ENCODE measurements at regions not wholly inside any gene's neighbourhood (a gene's known extent, or its start where the extent isn't known, plus 50 kb on each side); places are given as distances from the start of the nearest gene placed in this dataset.

- WGBS, 4 donors = 55 to 70% (median 63%) methylated on average over 16 of the region's 16 CpGs
- intact Hi-C loops (cut with DNase I) = no loop called here
- no peaks in the 10 kb centered on the region for H3K4me1 ChIP-seq
- H3K27me3 ChIP-seq = peaks cover 0 to 44% (median 3%) of the 10 kb centered on the region in 9 donors
- H3K4me3 ChIP-seq = no peak overlapping the region
- no peaks in the 10 kb centered on the region for H3K9me3 ChIP-seq
- H3K36me3 ChIP-seq = no peaks in the 10 kb centered on the region
- DNase-seq (no peak), ATAC-seq (no peak)
- TF ChIP-seq POLR2A (IDR thresholded peaks at IDR 0.05) (no peak), CTCF (IDR thresholded peaks at IDR 0.05) (no peak)
- H3K27ac ChIP-seq = no peak overlapping the region
Observed at GRCh38 chr11:134504146-134504905, 92.3 kb upstream of the B3GAT1 start.

- Histone ChIP-seq H3K36me3 (no peaks in the 10 kb centered on the region), H3K27me3 (peaks cover 0 to 49% (median 3%) of the 10 kb centered on the region in 9 donors), H3K4me1 (no peaks in the 10 kb centered on the region), H3K4me3 (no peak overlapping the region), H3K27ac (no peak overlapping the region), H3K9me3 (no peaks in the 10 kb centered on the region)
- ATAC-seq (no peak), DNase-seq (no peak)
- TF ChIP-seq CTCF (IDR thresholded peaks at IDR 0.05) (no peak), POLR2A (IDR thresholded peaks at IDR 0.05) (no peak)
- WGBS, 4 donors = 84 to 89% (median 87%) methylated on average over 16 of the region's 16 CpGs
- intact Hi-C loops (cut with DNase I) = no loop called here
Observed at GRCh38 chr11:134503596-134503995, 91.6 kb upstream of the B3GAT1 start.

- DNase-seq (no peak), ATAC-seq (peak in 1 of 4 donors; percentile 13)
- Histone ChIP-seq H3K27ac (no peak overlapping the region), H3K4me3 (no peak overlapping the region), H3K4me1 (no peaks in the 10 kb centered on the region), H3K9me3 (no peaks in the 10 kb centered on the region), H3K27me3 (peaks cover 0 to 54% (median 3%) of the 10 kb centered on the region in 9 donors), H3K36me3 (no peaks in the 10 kb centered on the region)
- TF ChIP-seq POLR2A (IDR thresholded peaks at IDR 0.05) = no peak
- TF ChIP-seq CTCF (IDR thresholded peaks at IDR 0.05) = no peak
- intact Hi-C loops (cut with DNase I) = no loop called here
- WGBS, 4 donors = 30 to 51% (median 42%) methylated on average over 16 to 21 of the region's 21 CpGs
Observed at GRCh38 chr11:134503100-134503499, 91.1 kb upstream of the B3GAT1 start.

GRCh38 chr11:134502153-134502550 is 90.1 kb upstream of the B3GAT1 start:
- DNase-seq (no peak), ATAC-seq (no peak)
- no peaks in the 10 kb centered on the region for H3K4me1 ChIP-seq
- peaks cover 0 to 57% (median 3%) of the 10 kb centered on the region in 9 donors for H3K27me3 ChIP-seq
- no peak overlapping the region for H3K27ac ChIP-seq
- H3K4me3 ChIP-seq = no peak overlapping the region
- 77 to 91% (median 82%) methylated on average over 4 to 5 of the region's 5 CpGs for WGBS, 4 donors
- no peaks in the 10 kb centered on the region for H3K36me3 ChIP-seq
- no peaks in the 10 kb centered on the region for H3K9me3 ChIP-seq
- intact Hi-C loops (cut with DNase I) = no loop called here
- TF ChIP-seq CTCF (IDR thresholded peaks at IDR 0.05) (no peak), POLR2A (IDR thresholded peaks at IDR 0.05) (no peak)

Data from heart left ventricle (tissue), 16 donors.